HG03095 (cell line): ENCODE measurements at regions not wholly inside any gene's neighbourhood (a gene's known extent, or its start where the extent isn't known, plus 50 kb on each side); places are given as distances from the start of the nearest gene placed in this dataset.

ENCODE experiments used
- ATAC-seq: cut with Tn5 transposase; IDR thresholded peaks from one replicate; pipeline ENCODE4 v1.9.1; 2021; ENCODE audit warnings: moderate library complexity; ENCODE audit not compliant: unreplicated experiment

DNA sequence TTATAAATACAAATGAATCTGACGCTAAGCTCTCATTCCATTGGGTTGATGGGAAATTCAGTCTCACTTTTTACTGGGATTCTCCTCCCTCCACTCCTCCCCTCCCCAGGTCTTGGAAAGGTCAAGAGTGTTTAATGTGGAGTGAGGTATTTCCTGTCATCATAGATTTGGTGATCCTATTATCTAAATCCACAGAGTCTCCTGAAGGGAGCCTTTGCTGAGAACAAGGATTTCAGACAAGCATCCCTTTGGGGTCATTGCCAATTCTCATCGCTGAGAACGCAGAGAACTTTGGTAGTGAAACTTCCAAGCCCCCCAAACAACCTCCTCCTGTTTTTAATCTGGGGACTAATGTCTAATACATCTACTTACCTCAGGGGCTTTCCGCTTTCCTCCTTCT, 297.9 kb downstream of the OTOL1 start:
- ATAC-seq = no peak

DNA sequence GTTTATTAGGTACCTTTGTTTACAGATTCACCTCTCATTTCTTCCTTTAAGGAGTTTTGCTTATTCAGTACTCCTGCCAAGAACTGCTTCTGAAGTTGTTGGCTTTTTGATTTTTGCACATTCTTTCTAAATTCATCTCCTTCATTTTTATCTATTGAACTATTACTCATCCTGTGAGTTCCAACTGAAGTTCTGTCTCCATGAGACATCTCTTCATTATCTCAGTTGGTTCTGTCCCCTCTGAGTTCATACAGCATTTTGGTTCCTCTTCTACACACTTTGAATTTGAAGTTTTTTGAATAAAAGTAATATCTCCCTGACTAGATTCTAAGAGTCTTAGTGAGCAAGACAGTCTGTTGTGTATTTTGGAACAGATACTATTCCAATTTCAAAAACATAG, 299.7 kb downstream of the OTOL1 start:
- ATAC-seq = no peak

DNA sequence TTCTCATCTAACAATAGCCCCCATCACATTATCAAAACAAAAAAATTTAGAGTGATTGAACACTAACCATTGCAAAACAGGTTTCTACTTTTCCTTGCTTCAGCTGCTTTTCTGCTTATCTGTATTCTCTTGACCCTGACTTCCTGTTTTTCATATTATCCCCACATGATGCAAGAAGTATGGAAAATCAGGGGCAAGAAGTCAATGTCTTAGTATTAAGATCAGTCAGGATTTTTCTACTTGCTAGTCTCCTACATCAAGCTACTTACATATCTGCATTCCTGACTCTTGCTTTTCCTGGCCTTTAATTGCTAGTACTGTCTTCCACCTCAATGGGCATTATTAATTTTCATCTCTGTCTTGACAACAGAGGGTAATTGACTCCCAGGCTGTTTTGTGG, 300.2 kb downstream of the OTOL1 start:
- ATAC-seq = no peak

DNA sequence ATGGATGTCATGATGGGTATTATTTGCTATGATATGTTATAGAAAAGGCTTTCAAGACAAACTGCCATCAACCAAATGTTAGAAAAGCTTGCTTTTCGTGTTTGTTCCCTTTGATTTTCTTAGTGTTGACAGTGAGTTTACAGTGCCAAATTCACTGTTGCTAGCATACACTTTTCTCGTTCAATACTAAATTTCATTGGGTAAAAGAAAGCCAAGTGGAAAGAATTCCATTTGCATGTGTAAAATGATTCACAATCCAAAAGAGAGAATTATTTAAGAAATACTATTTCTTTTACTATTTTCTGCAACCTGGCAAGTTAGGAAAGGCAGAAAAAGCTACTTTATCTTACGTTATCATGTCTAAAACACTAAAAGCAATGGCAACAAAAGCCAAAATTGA, 301.4 kb downstream of the OTOL1 start:
- ATAC-seq = no peak

DNA sequence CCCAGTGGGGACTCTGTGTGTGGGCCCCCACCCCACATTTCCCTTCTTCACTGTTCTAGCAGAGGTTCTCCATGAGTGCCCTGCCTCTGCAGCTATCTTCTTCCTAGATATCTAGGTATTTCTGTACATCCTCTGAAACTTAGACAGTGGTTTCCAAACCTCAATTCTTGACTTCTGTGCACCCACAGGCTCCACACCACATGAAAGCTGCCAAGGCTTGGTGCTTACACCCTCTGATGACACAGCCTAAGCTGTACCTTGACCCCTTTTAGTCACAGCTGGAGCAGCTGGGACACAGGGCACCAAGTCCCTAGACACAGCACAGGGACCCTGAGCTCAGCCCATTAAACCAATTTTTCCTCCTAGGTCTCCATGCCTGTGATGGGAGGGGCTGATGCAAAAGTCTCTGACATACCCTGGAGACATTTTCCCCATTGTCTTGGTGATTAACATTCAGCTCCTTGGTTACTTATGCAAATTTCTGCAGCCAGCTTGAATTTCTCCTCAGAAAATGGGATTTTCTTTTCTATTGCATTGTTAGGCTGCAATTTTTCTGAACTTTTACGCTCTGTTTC, 304.5 kb downstream of the OTOL1 start:
- no peak for ATAC-seq

DNA sequence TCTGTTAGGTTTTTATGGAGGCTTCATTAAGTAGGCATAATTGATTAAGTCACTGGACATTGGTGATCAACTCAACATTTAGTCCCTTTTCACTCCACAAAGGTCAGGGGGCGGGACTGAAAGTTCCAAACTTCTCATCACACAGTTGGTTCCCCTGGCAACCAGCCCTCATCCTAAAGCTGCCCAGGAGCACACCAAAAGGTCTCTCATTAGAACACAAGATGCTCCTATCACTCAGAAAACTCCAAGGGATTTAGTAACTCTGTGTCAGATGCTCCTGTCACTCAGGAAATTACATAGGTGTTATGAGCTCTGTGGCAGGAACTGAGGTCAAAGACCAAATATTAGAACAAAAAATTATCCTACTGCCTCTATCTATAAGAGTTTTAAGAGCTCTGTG, 321.5 kb downstream of the OTOL1 start:
- ATAC-seq = no peak

DNA sequence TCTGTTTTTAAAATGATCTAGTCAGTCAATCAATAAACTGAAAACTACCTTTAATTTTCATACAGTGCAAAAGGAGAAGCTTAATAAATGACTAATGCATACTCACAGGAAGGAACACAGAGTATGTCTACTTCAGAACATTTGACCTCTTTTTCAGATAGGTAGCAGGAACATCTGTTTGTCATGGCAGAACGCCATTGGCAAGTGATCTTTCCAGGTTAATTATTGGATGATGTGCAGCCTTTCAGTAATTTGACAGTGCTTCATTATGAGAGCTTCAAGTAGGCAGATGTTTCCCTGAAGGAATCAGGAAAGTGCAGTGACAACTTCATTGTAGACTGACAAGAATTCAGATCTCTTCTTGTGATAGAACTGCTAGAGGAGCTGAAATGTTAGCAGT, 325.0 kb downstream of the OTOL1 start:
- no peak for ATAC-seq

DNA sequence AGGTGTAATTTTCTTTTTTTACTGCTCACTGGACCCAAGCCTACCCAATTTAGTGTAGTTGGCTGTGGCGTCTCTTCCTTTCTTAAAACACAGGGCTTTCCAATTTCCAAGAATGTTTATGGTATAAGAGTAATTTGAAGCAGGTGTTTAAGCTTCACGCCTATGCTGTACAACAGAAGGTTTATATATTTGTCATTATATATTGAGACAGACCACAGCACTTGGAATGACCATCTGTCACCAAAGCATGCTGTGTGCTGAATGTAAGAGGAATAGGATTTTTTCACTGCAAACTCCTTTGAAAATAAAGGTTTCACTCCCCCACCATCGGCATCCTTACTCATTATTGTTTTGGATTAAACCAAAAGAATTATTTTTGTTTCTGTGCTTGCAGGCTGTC, 325.7 kb downstream of the OTOL1 start:
- ATAC-seq = no peak

DNA sequence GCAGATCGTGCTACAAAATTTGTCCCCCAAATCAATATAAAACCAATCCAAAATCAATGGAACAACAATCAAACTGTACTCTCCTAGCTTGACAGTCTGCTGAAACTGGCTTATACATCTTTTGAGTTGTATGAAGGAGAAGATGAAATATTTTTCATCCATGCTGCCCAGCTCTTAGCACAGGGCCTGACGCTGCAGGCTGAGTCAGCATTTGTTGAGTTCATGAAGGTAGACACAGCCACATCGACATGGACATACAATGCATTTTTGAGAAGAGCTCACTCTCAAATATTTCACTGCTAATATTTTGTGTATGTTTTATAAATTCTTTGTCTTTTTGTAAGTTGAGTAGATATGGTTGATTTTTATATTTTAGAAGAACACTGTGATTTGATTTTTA, 327.3 kb downstream of the OTOL1 start:
- ATAC-seq = no peak

DNA sequence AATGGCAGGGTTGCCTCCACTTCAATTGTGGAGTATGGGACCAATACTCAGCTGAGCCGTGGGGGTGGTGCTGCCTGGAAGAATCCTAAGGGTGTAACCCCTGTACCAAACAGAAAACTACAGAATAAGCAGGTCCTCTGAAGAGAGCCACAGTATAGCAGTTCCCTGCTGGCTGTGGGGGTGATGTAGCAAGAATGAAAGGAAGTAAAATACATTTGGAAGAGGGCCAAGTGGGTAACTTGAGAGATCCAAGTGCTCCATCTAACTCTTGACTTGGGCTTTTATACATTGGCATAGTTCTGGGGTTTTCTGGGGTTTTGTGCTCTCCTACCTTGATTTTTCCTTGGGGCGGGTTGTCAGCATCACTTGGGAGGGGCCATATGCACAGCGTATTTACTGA, 341.4 kb downstream of the OTOL1 start:
- no peak for ATAC-seq

DNA sequence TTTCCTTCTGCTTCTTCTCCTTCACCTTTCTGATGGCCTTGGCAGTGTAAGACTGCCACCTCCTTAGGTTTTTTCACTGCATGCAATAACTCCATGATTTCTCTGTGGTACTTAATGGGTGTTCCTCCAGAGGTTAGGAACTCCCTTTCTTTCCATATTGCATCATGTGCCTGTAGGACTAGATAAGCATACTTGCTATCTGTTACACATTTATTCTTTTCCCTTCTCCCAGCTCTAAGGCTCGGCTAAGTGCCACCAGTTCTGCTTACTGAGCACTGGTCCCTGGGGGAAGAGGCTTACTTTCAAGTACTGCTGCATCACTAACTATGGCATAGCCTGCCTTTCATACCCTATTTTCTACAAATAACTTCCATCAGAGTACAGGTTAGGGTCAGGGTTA, 351.8 kb downstream of the OTOL1 start:
- ATAC-seq = no peak

DNA sequence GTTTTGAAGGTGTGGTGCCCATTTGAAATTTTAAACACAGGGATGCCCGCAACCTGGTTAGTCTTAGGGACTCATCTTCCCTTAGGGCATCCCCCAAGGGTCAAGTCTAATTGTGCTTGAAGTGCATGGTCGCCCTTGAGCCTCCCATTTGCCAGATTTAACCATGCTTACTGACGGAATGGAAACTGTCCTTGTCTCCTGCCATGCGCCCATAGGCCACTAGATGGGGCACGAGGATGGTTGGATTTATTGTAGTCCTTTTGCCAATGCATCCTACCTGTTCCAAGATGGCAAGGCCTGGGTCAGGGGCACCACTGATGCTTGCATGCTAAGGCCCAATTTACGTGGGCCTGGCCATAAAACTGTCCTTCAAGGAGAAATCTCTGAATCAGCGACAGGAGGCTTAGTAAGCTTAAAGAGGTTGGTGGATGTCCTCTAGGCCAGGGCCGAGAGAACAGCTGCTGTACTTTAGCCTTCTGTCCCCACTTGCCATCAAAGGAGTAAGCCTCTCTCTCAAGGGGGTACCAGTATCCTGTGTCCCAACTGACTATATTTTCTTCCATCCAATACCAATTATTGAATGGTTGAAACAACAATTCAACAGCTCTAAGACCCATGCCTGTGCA, 355.4 kb downstream of the OTOL1 start:
- ATAC-seq = peak; percentile 92

DNA sequence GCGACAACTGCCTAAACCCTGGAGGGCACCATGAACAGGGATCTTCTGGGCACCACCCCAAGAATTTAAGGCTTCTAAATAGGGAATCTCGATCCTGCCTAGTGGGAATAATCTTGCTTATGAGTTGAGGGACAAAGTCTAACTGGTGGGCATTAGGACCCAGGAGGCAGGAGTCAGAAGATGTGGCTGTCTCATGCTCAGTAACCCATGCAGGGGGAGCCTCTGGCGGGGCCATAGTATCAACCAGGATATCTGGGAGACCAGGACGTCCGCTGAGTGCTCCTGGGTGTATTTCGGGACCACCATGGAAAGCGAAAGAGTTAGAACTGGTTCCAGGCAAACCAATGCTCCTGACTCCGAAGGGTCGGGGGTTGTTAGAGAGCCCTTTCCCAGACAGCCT, 356.1 kb downstream of the OTOL1 start:
- ATAC-seq = no peak

DNA sequence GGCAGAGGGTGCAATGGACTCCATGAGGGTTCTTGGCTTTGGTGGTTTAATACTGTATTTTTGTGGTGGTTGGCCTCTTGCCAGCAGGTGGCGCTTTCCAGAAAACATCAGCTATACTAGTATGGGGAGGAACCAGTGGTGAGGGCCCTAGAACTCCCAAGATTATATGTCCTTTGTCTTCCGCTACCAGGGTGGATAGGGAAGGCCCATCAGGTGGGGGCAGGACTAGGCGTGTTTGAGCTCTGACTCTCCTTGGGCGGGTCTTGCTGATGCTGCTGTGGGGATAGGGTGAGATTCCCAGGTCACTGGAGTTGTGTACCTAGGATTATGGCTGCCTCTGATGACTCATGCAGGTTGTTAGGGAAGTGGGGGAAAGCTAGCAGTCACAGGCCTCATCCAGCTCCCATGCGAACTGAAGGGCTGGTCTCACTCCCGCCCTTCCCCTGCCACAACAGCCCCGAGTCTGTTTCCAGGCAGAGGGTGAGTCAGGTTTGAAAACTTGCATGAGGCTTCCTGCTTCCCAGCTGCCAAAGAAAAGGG, 357.7 kb downstream of the OTOL1 start:
- ATAC-seq = peak; percentile 46

DNA sequence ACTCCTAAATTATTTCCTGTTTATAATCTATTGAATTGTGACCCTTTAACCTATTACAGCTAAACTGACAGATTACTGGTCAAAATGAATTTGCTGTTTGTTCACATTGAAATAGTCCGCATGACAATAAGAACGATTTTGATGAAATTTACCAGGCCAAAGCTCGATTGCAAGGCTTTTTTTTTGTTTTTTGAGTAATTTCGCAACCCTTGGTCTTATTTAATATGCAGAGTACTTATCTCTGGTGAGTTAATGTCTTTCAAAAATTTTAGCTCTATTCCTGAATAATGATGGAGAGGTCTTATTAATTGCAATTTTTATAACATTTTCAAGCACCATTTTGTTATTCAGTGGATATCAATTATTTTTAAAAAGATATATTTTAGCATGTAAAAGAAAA, 362.4 kb downstream of the OTOL1 start:
- ATAC-seq = no peak

DNA sequence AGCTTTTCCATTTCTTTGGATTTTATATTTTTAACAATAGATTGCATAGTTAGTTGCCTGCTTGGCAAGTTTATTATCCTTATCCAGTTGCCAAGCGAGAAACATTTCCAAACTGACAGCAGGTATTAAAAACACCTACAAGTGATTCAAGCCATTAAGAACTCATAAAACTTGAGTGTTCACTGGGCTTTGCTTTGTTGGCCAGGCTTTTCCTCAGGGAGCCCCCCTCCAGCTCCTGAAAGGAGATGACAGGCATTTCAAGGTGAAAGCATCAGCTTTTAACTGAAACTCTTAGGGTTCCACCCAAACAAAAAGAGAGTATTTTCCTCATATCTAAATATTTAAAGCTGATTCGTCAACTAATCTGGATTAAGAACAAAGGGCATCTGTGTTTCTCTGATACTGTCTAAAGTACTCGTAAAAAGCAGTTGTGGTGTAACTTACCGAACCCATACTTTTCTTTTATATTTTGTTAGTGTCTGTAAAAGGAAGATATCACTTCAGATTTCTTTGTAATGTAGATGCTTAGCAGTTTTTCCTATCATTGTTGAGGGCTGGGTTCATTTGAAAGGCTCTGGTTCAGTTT, 363.4 kb downstream of the OTOL1 start:
- no peak for ATAC-seq

DNA sequence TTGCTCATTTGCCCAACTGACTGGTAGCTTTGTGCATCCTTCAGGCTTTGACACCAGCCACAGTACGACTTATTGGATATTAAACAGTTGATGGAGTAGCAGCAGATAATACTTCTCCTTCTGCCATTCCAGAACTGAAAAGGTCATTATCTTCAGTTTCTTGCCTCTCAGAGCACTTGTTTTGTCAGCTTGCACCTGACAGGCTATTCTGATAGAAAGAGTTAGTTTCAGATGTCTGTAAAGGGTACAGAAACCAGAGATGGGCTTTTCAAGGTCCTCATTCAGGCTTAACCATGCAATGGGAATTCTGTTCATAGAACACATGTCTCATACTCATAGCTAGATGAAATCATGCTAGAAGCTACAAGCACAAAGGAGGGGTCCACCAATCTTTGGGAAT, 367.2 kb downstream of the OTOL1 start:
- ATAC-seq = no peak

DNA sequence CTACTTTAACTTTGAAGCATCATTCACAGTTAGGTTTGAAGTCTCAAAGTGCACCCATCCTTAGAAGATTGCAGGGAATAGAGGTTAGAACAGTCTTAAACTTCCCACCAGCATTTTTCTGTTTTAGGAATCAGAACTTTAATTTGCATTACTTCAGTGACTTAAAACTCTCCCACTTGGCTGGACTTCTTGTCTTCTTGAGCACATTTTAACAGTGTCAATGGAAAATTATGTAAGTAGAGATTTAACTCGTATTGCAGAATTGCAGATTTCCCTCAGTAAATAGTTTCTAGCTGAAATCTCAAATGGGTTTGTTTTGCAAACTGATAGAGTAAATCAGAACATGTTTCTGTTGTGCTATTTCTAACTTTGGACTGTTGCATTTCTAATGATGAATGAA, 369.6 kb downstream of the OTOL1 start:
- ATAC-seq = no peak

DNA sequence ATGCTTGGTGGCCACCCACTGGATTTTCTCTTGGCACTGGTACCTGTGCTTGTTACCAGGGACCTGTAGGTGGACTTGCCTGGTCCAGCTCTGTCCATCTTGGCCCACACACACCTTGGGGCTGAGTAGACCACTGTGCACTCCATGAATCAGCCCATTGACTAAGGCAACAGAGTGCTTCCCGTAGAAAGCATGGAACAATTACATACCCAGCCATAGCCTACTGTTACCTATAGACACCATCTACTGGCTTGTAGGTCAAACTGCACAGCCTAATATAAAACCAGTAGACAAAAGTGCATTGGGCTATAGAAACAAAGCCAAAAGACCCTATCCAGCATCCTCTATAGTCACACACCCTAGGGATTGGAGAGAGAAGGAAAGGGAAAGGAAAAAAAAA, 378.9 kb downstream of the OTOL1 start:
- no peak for ATAC-seq

DNA sequence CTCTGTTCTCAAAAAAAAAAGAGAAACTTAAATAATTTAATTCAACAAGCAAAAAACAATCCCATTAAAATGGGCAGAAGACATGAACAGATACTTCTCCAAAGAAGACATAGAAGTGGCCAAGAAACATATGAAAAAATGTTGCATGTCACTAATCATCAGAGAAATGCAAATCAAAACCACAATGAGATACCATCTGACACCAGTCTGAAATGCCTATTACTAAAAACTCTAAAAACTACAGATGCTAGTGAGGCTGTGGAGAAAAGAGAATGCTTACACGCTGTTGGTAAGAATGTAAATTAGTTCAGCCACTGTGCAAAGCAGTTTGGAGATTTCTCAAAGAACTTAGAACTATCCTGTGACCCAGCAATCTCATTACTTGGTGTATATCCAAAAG, 382.9 kb downstream of the OTOL1 start:
- ATAC-seq = no peak

DNA sequence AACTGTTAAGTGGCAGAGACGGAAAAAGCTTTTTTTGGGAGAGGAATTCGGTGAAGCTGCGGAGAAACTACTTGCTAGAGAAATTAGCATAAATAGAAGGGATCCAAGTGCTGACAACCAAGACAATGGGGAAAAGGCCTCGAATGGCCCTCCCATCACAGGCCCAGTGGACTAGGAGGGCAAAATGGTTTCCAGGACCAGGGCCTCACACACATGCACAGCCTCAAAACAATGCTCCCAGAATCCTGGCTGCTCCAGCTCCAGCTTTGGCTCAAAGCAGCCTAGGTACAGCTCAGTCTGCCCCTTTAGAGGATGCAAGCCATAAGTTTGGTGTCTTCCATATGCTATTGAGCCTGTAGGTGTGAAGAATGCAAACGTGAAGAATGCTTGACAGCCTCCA, 388.2 kb downstream of the OTOL1 start:
- no peak for ATAC-seq

DNA sequence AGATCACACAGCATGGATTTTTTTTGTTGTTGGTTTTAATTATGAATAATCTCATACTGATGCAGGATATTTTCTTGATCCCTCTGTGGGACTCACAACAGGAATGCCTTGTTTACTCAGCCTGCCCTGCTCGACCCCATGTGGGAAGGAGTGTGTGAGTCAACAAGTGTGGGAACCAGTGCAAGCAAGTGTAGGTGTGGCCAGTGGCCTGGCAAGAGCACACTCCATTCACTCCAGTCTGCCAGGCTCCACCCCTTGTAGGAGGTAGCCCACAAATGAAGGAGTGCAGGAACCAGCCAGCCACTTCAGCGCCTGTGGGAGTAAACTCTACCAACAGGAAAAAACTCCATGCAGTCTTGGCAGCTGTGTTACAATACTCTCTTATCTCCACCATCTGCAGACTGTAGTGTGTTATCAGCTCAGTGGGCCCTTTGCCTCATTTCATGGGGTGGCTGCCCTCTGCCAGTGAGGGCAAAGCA, 393.6 kb downstream of the OTOL1 start:
- ATAC-seq = no peak

DNA sequence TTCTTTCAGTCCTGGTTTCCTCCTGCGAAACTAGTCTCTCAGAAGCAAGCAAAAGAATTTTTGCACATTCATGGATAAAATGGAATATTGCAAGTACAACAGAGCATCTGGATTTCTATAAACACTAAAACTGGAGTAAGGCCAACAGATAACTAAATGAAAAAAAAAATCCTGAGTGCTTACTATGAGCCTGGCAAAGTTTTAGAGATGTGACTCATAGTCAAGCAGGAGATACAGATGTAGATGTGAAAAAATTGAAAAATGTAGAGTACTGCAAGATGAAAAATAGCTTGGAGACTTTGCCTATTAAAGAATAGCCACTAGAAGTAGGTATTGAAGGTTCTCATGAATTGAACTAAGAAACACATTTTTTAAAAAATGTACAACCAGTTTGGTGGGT, 397.4 kb downstream of the OTOL1 start:
- ATAC-seq = no peak
